PC-3 (cell line): ENCODE measurements at regions not wholly inside any gene's neighbourhood (a gene's known extent, or its start where the extent isn't known, plus 50 kb on each side); places are given as distances from the start of the nearest gene placed in this dataset.

Experiments
- ATAC-seq: fragments of 200-7000 bp; cut with Tn5 transposase; 2 replicates; pipeline ENCODE4 v1.9.1; 2020; ENCODE audit warnings: mild to moderate bottlenecking, moderate library complexity
- BruUV-seq: library from RNA; stranded (reverse); fragments of 400-500 nt; replicated peaks from 2 replicates; lab custom pipeline; 2021; lab: Mats Ljungman, UMichigan
- CTCF ChIA-PET: fragments of 300-600 bp; sonication (Branson Sonifier 250); formaldehyde crosslinking; loops from one replicate; lab custom pipeline; 2022; ENCODE audit warnings: antibody characterized with exemption; lab: Charles Lee
- POLR2A ChIA-PET: fragments of 300-600 bp; sonication (Branson Sonifier 250); formaldehyde crosslinking; loops from one replicate; lab custom pipeline; 2022; ENCODE audit warnings: antibody characterized with exemption; ENCODE audit not compliant: unreplicated experiment; lab: Charles Lee
- DNase-seq: peaks from one replicate; pipeline ENCODE4 v3.0.0-alpha.2; 2015
- H2AFZ ChIP-seq: fragments of 300-600 bp; sonication (generic); 2 replicates; pipeline ENCODE4 v1.6.0; 2016; ENCODE audit warnings: antibody characterized with exemption, low read length
- H3F3A ChIP-seq: fragments of 300-600 bp; sonication (generic); one replicate; pipeline ENCODE4 v1.6.0; 2017; ENCODE audit warnings: antibody characterized with exemption, low read length, control low read depth, mild to moderate bottlenecking; ENCODE audit not compliant: unreplicated experiment
- H3K27ac ChIP-seq: fragments of 300-600 bp; sonication (generic); 2 replicates; pipeline ENCODE4 v1.5.1; 2016; ENCODE audit warnings: mild to moderate bottlenecking, low read length
- H3K27me3 ChIP-seq: fragments of 300-600 bp; sonication (generic); 2 replicates; pipeline ENCODE4 v1.6.1; 2016; ENCODE audit warnings: low read length, mixed read lengths
- H3K36me3 ChIP-seq: fragments of 300-600 bp; sonication (generic); 2 replicates; pipeline ENCODE4 v1.6.1; 2016; ENCODE audit warnings: low read depth, mixed run types, low read length, mixed read lengths
- H3K4me1 ChIP-seq: fragments of 300-600 bp; sonication (generic); 2 replicates; pipeline ENCODE4 v1.5.1; 2016; ENCODE audit warnings: low read length; ENCODE audit not compliant: insufficient read depth
- H3K4me2 ChIP-seq: fragments of 300-600 bp; sonication (generic); 2 replicates; pipeline ENCODE4 v1.6.0; 2016; ENCODE audit warnings: low read length
- H3K4me3 ChIP-seq: fragments of 300-600 bp; sonication (generic); 2 replicates; pipeline ENCODE4 v1.5.1; 2016; ENCODE audit warnings: mild to moderate bottlenecking, low read length, mixed read lengths
- H3K79me2 ChIP-seq: fragments of 300-600 bp; sonication (generic); 2 replicates; pipeline ENCODE4 v1.6.1; 2017; ENCODE audit warnings: low read length, mixed read lengths
- H3K9ac ChIP-seq: fragments of 300-600 bp; sonication (generic); 2 replicates; pipeline ENCODE4 v1.6.0; 2016; ENCODE audit warnings: mild to moderate bottlenecking, low read length
- H3K9me2 ChIP-seq: fragments of 300-600 bp; sonication (generic); replicated peaks from 2 replicates; pipeline ENCODE4 v1.6.1; 2016; ENCODE audit warnings: mixed run types, low read length, mixed read lengths
- H3K9me3 ChIP-seq: fragments of 300-600 bp; sonication (generic); 2 replicates; pipeline ENCODE4 v1.6.1; 2016; ENCODE audit warnings: low read length, mixed read lengths
- H4K20me1 ChIP-seq: fragments of 300-600 bp; sonication (generic); 2 replicates; pipeline ENCODE4 v1.6.1; 2016; ENCODE audit warnings: low read length, mixed read lengths
- EZH2 ChIP-seq: fragments of 300-600 bp; sonication (generic); IDR thresholded peaks from one replicate; pipeline ENCODE4 v1.6.1; 2017; ENCODE audit warnings: antibody characterized with exemption, mild to moderate bottlenecking, low read length; ENCODE audit not compliant: unreplicated experiment
- EZH2phosphoT487 ChIP-seq: fragments of 300-600 bp; sonication (generic); IDR thresholded peaks from 2 replicates; pipeline ENCODE4 v1.6.1; 2018; ENCODE audit warnings: mild to moderate bottlenecking, antibody characterized with exemption, low read length, borderline replicate concordance
- intact Hi-C: fragments of 100-400 bp; cut with micrococcal nuclease; formaldehyde crosslinking; loops from 2 replicates; pipeline ENCODE4 v1.9.0; 2023
- TF ChIP-seq, protein P1 (sequence below): fragments of 300-600 bp; sonication (generic); conservative IDR thresholded peaks from 2 replicates; pipeline ENCODE4 v1.5.1; 2017; ENCODE audit warnings: antibody characterized with exemption, low read depth, mild to moderate bottlenecking, low read length

DNA sequence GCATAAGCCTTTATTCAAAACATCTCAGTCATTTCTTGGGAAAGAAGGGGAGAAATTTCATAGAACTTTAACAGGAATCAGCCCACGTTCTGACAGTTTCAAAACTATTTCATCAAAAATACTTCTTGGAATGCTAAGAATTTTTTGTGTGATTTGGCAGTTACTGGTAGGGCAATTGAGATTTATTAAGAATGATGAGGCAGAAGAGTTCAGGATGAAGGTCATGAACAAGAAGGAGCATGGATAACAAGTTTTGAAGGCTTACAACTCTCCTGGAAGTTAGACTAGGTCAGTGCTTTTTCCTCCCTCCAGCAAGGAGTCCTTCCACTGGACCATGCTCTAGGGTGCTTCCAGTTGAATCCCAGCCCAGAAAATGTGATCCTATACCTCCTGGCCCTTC lies 569.9 kb downstream of the ANKRD7 start:
- ChIA-PET CTCF (no interaction called here), POLR2A (interaction anchor here (0.6 kb wide), 1 partner anchor 1465 kb away, joined by 4 read pairs; no protein-coding TSS in a partner anchor)
- Histone ChIP-seq H3F3A (no peaks in the 10 kb centered on the region), H3K36me3 (no peaks in the 10 kb centered on the region), H3K27me3 (no peaks in the 10 kb centered on the region), H3K4me1 (no peaks in the 10 kb centered on the region), H4K20me1 (no peaks in the 10 kb centered on the region), H3K4me2 (no peak overlapping the region), H3K9ac (no peak overlapping the region), H3K4me3 (no peak overlapping the region), H2AFZ (no peak overlapping the region), H3K79me2 (no peaks in the 10 kb centered on the region), H3K27ac (no peak overlapping the region), H3K9me2 (no peaks in the 10 kb centered on the region), H3K9me3 (peaks cover 8% of the 10 kb centered on the region; the same call in 1 of the 2 replicates)
- no peak for TF ChIP-seq EZH2phosphoT487
- ATAC-seq = no peak
- BruUV-seq = no TSS peak
- intact Hi-C loops = no loop called here
- DNase-seq = no peak

DNA sequence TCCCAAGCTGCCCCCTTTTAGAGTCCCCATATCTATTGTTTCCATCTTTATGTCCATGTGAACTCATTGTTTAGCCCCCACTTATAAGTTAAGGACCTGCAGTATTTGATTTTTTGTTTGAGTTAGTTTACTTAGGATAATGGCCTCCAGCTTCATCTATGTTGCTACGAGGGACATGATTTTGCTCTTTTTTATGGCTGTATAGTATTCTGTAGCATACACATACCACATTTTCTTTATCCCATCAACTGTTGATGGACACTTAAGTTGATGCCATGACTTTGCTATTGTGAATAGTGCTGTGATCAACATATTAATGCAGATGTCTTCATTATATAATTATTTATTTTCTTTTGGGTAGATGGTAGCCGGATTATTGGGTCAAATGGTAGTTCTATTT lies 576.9 kb downstream of the ANKRD7 start:
- no peak overlapping the region for H3K27ac ChIP-seq
- H3K4me1 ChIP-seq = no peaks in the 10 kb centered on the region
- H3F3A ChIP-seq = no peaks in the 10 kb centered on the region
- intact Hi-C loops = no loop called here
- no peak for DNase-seq
- no peak for ATAC-seq
- H3K9ac ChIP-seq = no peak overlapping the region
- no peak overlapping the region for H3K4me3 ChIP-seq
- no peak overlapping the region for H3K4me2 ChIP-seq
- no peaks in the 10 kb centered on the region for H3K36me3 ChIP-seq
- BruUV-seq = no TSS peak
- H4K20me1 ChIP-seq = no peaks in the 10 kb centered on the region
- 0 out of 2 replicates have a peak, but pooled peaks cover 4% of the 10 kb centered on the region for H3K9me3 ChIP-seq
- CTCF ChIA-PET = no interaction called here
- no peak overlapping the region for H2AFZ ChIP-seq
- POLR2A ChIA-PET = no interaction called here
- H3K9me2 ChIP-seq = no peaks in the 10 kb centered on the region
- no peaks in the 10 kb centered on the region for H3K27me3 ChIP-seq
- TF ChIP-seq EZH2phosphoT487 = no peak
- TF ChIP-seq, protein P1, sequence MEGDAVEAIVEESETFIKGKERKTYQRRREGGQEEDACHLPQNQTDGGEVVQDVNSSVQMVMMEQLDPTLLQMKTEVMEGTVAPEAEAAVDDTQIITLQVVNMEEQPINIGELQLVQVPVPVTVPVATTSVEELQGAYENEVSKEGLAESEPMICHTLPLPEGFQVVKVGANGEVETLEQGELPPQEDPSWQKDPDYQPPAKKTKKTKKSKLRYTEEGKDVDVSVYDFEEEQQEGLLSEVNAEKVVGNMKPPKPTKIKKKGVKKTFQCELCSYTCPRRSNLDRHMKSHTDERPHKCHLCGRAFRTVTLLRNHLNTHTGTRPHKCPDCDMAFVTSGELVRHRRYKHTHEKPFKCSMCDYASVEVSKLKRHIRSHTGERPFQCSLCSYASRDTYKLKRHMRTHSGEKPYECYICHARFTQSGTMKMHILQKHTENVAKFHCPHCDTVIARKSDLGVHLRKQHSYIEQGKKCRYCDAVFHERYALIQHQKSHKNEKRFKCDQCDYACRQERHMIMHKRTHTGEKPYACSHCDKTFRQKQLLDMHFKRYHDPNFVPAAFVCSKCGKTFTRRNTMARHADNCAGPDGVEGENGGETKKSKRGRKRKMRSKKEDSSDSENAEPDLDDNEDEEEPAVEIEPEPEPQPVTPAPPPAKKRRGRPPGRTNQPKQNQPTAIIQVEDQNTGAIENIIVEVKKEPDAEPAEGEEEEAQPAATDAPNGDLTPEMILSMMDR = no peak
- no peak for TF ChIP-seq EZH2
- no peaks in the 10 kb centered on the region for H3K79me2 ChIP-seq

DNA sequence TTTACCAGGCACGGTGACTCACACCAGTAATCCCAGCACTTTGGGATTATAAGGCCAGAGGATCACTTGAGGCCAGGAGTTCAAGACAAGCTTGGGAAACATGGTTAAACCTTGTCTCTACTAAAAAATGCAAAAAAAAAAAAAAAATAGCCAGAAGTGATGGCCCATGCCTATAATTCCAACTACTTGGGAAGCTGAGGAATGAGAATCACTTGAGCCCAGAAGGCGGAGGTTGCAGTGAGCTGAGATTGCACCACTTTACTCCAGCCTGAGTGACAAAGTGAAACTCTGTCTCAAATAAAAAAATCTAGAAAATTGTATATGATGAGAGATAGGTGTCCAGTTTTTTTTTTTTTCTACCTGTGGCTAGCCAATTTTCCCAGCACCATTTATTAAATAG lies 578.2 kb downstream of the ANKRD7 start:
- Histone ChIP-seq H3K27me3 (no peaks in the 10 kb centered on the region), H3K4me3 (no peak overlapping the region), H3F3A (no peaks in the 10 kb centered on the region), H4K20me1 (no peaks in the 10 kb centered on the region), H3K9me3 (0 out of 2 replicates have a peak, but pooled peaks cover 4% of the 10 kb centered on the region), H3K9me2 (no peaks in the 10 kb centered on the region), H3K4me1 (no peaks in the 10 kb centered on the region), H2AFZ (no peak overlapping the region), H3K79me2 (no peaks in the 10 kb centered on the region), H3K9ac (no peak overlapping the region), H3K36me3 (no peaks in the 10 kb centered on the region), H3K27ac (no peak overlapping the region), H3K4me2 (no peak overlapping the region)
- POLR2A ChIA-PET = no interaction called here
- ATAC-seq (no peak), DNase-seq (no peak)
- intact Hi-C loops = no loop called here
- BruUV-seq = no TSS peak
- CTCF ChIA-PET = no interaction called here
- TF ChIP-seq EZH2phosphoT487 (no peak), EZH2 (no peak)
- TF ChIP-seq, protein P1 = no peak
